ENCODE measurements at regions not wholly inside any gene's neighbourhood (a gene's known extent, or its start where the extent isn't known, plus 50 kb on each side); places are given as distances from the start of the nearest gene placed in this dataset.

DNA sequence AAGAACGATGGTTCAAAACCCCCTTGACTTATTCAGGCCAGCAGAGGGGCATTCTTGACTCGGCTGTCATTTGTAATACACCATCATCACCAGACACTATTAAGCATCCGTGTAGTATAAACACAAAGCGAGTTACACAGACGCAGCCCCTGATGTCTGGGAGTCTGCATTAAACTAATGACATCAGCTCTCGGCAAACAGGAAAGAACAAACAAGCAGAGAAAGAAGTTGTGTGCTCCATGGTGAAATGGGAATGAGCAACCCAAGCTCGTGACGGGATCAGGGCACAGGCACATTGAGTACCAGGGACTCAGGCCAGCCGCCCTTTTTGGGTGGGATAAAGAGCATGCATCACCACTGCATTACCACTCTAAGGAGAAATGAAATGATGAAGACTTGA, 460.1 kb downstream of the MED13L start:
- Histone ChIP-seq H4K20me1 (ENCODE audit: control insufficient read depth, extremely low read depth, insufficient read depth, low read length) (no peaks in the 10 kb centered on the region), H3K9me3 (ENCODE audit: control insufficient read depth, insufficient read depth, low read depth, low read length) (no peaks in the 10 kb centered on the region), H3K4me3 (replicated peaks in 1 of 4; ENCODE audit: control extremely low read depth in 1 of 4, insufficient read depth in 1 of 4, low read depth in 3 of 4, low read length in 4 of 4) (no peak overlapping the region), H3K4me1 (ENCODE audit: control insufficient read depth, extremely low read depth, insufficient read depth, low read length) (no peaks in the 10 kb centered on the region), H3K36me3 (ENCODE audit: control insufficient read depth, insufficient read depth, low read length) (no peaks in the 10 kb centered on the region), H3K4me2 (ENCODE audit: extremely low read depth, insufficient read depth, low read length) (no peak overlapping the region), H3K79me2 (ENCODE audit: control insufficient read depth, insufficient read depth, low read length) (no peaks in the 10 kb centered on the region), H2AFZ (ENCODE audit: low read length) (no peak overlapping the region), H3K27me3 (ENCODE audit: control insufficient read depth, insufficient read depth, low read length) (no peaks in the 10 kb centered on the region), H3K27ac (ENCODE audit: insufficient read depth, low read length) (no peak overlapping the region), H3K9ac (ENCODE audit: insufficient read depth, low read length) (no peak overlapping the region)
- TF ChIP-seq, protein P1, sequence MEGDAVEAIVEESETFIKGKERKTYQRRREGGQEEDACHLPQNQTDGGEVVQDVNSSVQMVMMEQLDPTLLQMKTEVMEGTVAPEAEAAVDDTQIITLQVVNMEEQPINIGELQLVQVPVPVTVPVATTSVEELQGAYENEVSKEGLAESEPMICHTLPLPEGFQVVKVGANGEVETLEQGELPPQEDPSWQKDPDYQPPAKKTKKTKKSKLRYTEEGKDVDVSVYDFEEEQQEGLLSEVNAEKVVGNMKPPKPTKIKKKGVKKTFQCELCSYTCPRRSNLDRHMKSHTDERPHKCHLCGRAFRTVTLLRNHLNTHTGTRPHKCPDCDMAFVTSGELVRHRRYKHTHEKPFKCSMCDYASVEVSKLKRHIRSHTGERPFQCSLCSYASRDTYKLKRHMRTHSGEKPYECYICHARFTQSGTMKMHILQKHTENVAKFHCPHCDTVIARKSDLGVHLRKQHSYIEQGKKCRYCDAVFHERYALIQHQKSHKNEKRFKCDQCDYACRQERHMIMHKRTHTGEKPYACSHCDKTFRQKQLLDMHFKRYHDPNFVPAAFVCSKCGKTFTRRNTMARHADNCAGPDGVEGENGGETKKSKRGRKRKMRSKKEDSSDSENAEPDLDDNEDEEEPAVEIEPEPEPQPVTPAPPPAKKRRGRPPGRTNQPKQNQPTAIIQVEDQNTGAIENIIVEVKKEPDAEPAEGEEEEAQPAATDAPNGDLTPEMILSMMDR (conservative IDR thresholded peaks at IDR 0.05 in 1 of 2, IDR thresholded peaks at IDR 0.05 in 1 of 2; ENCODE audit: low read depth in 1 of 2, low read length in 2 of 2): no peak
- no peak for TF ChIP-seq EZH2 (IDR thresholded peaks at IDR 0.05; ENCODE audit: low read length, missing control alignments)
- peak in 1 of 2 donors; percentile 70 for DNase-seq (ENCODE audit: low read depth in 2 of 2)

DNA sequence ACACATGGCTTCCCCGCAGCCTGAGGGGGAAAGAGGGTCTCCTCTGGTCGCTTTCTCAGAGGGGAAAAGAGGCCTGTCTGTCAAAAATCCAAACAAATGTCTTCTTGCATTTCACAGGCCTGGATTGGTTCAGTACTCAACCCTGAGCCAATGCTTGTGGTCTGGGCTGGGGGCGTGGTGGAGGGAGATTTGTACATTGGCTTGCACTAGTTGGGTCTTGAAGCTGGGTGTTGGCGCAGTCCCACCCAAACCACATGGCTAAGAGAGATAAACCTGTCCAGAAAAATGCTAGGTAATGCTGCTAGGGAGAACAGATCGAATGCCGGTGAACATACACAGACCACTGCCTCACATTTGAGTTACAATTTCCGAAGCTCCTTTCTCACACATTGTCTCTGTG, 461.6 kb downstream of the MED13L start:
- no peaks in the 10 kb centered on the region for H3K9me3 ChIP-seq (ENCODE audit: control insufficient read depth, insufficient read depth, low read depth, low read length)
- no peaks in the 10 kb centered on the region for H3K27me3 ChIP-seq (ENCODE audit: control insufficient read depth, insufficient read depth, low read length)
- no peaks in the 10 kb centered on the region for H3K79me2 ChIP-seq (ENCODE audit: control insufficient read depth, insufficient read depth, low read length)
- no peak overlapping the region for H3K4me3 ChIP-seq (replicated peaks in 1 of 4; ENCODE audit: control extremely low read depth in 1 of 4, insufficient read depth in 1 of 4, low read depth in 3 of 4, low read length in 4 of 4)
- H3K36me3 ChIP-seq (ENCODE audit: control insufficient read depth, insufficient read depth, low read length): no peaks in the 10 kb centered on the region
- H4K20me1 ChIP-seq (ENCODE audit: control insufficient read depth, extremely low read depth, insufficient read depth, low read length): no peaks in the 10 kb centered on the region
- TF ChIP-seq EZH2 (IDR thresholded peaks at IDR 0.05; ENCODE audit: low read length, missing control alignments): no peak
- TF ChIP-seq, protein P1 (conservative IDR thresholded peaks at IDR 0.05 in 1 of 2, IDR thresholded peaks at IDR 0.05 in 1 of 2; ENCODE audit: low read depth in 1 of 2, low read length in 2 of 2): no peak
- H3K4me2 ChIP-seq (ENCODE audit: extremely low read depth, insufficient read depth, low read length): no peak overlapping the region
- H3K27ac ChIP-seq (ENCODE audit: insufficient read depth, low read length): no peak overlapping the region
- H3K9ac ChIP-seq (ENCODE audit: insufficient read depth, low read length): no peak overlapping the region
- DNase-seq (ENCODE audit: low read depth in 2 of 2): no peak
- H3K4me1 ChIP-seq (ENCODE audit: control insufficient read depth, extremely low read depth, insufficient read depth, low read length): no peaks in the 10 kb centered on the region
- no peak overlapping the region for H2AFZ ChIP-seq (ENCODE audit: low read length)

DNA sequence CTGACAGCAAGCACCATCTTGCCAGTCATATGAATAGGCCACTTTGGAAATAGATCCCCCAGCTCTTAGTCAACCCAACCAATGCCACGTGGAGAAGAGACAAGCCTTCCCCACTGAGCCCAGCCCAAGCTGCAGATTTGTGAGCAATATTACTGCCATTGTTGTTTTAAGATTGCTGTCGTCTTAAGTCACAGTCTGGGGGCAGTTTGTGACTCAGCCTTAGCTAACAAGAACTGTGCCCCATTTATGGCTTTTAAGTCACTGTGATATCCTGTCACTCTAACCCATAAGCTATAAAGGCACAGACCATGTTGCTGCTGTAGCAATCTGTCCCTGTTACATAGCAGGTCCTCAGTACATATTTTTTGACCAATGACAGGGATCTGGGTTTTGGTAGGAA, 464.2 kb downstream of the MED13L start:
- no peaks in the 10 kb centered on the region for H3K79me2 ChIP-seq (ENCODE audit: control insufficient read depth, insufficient read depth, low read length)
- no peak overlapping the region for H2AFZ ChIP-seq (ENCODE audit: low read length)
- H3K4me2 ChIP-seq (ENCODE audit: extremely low read depth, insufficient read depth, low read length): no peak overlapping the region
- H3K27me3 ChIP-seq (ENCODE audit: control insufficient read depth, insufficient read depth, low read length): no peaks in the 10 kb centered on the region
- H3K9ac ChIP-seq (ENCODE audit: insufficient read depth, low read length): no peak overlapping the region
- no peak overlapping the region for H3K27ac ChIP-seq (ENCODE audit: insufficient read depth, low read length)
- DNase-seq (ENCODE audit: low read depth in 2 of 2): no peak
- H3K9me3 ChIP-seq (ENCODE audit: control insufficient read depth, insufficient read depth, low read depth, low read length): no peaks in the 10 kb centered on the region
- H3K4me1 ChIP-seq (ENCODE audit: control insufficient read depth, extremely low read depth, insufficient read depth, low read length): no peaks in the 10 kb centered on the region
- no peaks in the 10 kb centered on the region for H3K36me3 ChIP-seq (ENCODE audit: control insufficient read depth, insufficient read depth, low read length)
- no peak overlapping the region for H3K4me3 ChIP-seq (replicated peaks in 1 of 4; ENCODE audit: control extremely low read depth in 1 of 4, insufficient read depth in 1 of 4, low read depth in 3 of 4, low read length in 4 of 4)
- TF ChIP-seq EZH2 (IDR thresholded peaks at IDR 0.05; ENCODE audit: low read length, missing control alignments): no peak
- TF ChIP-seq, protein P1 (conservative IDR thresholded peaks at IDR 0.05 in 1 of 2, IDR thresholded peaks at IDR 0.05 in 1 of 2; ENCODE audit: low read depth in 1 of 2, low read length in 2 of 2): no peak
- no peaks in the 10 kb centered on the region for H4K20me1 ChIP-seq (ENCODE audit: control insufficient read depth, extremely low read depth, insufficient read depth, low read length)

Measured in fibroblast of lung (primary cell).